ENCODE measurements at regions not wholly inside any gene's neighbourhood (a gene's known extent, or its start where the extent isn't known, plus 50 kb on each side); places are given as distances from the start of the nearest gene placed in this dataset.
A peak's percentile ranks its signal among the peaks of the same experiment; 100 is the strongest.

GRCh38 chr5:6825678-6826244 lies 112.5 kb downstream of the TENT4A start:
- TF ChIP-seq, protein P1, sequence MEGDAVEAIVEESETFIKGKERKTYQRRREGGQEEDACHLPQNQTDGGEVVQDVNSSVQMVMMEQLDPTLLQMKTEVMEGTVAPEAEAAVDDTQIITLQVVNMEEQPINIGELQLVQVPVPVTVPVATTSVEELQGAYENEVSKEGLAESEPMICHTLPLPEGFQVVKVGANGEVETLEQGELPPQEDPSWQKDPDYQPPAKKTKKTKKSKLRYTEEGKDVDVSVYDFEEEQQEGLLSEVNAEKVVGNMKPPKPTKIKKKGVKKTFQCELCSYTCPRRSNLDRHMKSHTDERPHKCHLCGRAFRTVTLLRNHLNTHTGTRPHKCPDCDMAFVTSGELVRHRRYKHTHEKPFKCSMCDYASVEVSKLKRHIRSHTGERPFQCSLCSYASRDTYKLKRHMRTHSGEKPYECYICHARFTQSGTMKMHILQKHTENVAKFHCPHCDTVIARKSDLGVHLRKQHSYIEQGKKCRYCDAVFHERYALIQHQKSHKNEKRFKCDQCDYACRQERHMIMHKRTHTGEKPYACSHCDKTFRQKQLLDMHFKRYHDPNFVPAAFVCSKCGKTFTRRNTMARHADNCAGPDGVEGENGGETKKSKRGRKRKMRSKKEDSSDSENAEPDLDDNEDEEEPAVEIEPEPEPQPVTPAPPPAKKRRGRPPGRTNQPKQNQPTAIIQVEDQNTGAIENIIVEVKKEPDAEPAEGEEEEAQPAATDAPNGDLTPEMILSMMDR (IDR thresholded peaks at IDR 0.05; ENCODE audit: control extremely low read depth, extremely low read depth, low read depth, missing control alignments), result no peak
- CTCF ChIA-PET, result interaction anchor here (2.1 kb wide), 1 partner anchor 11 kb away, joined by 7 read pairs; no protein-coding TSS in a partner anchor
- POLR2A ChIA-PET, result no interaction called here
- DNase-seq (ENCODE audit: extremely low spot score), result no peak

DNA sequence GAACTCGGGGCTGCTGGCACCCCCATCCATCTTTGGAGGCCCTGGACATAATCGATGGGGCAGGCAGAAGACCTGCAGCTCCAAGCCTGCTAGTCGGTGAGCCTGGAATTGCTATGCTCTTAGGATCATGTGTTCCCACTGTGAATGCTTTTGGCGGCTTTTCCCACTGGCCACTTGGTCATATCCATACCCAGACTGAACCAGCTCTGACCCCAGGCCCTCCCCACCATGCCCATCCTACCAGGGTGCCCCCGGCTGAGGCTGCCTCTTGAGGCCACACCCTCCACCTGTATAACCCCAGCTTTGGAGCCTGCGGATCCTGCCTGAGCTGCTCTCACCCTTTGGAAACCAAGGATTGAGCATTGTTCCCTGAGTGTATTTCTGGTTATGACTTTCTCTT lies 113.5 kb downstream of the TENT4A start:
- no peak for DNase-seq (ENCODE audit: extremely low spot score)
- TF ChIP-seq, protein P1 (IDR thresholded peaks at IDR 0.05; ENCODE audit: control extremely low read depth, extremely low read depth, low read depth, missing control alignments), result no peak
- CTCF ChIA-PET, result no interaction called here
- POLR2A ChIA-PET, result no interaction called here

DNA sequence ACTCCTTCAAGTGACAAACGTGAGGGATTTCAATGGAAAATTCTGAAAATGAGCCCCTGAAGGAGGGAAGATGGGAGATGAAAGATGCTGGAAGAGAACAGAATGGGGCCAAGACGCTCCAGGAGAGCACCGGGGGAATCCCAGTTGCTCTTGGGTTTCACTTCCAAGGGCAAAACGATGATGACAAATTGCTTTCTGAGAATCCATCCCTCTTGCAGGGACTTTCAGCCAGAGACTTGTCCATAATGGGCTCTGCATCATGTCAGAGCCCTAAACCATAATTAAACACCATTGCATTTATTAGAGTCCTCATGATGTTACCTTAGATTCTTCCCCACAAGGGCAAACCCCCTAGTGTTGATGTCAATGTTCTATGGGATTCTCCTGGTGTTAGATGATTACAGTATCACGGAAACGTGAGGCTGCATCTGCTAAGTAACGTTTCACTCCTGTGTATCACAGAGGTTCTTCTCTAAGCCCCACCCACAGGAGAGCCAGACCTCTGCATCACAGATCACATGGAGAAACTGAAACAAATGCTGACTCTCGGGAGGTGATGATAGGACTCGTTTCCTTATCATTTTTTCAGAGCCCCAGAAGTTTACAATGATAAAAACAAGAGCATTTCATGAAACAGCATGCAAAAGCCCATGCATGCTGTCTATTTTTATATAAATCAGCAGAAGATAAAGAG lies 114.4 kb downstream of the TENT4A start:
- TF ChIP-seq, protein P1 (IDR thresholded peaks at IDR 0.05; ENCODE audit: control extremely low read depth, extremely low read depth, low read depth, missing control alignments), result no peak
- peak; percentile 34 for DNase-seq (ENCODE audit: extremely low spot score)
- ChIA-PET POLR2A (no interaction called here), CTCF (interaction anchor here (2.5 kb wide), 1 partner anchor 8 kb away, joined by 7 read pairs; no protein-coding TSS in a partner anchor)

GRCh38 chr5:6829150-6829784 lies 116.0 kb downstream of the TENT4A start:
- TF ChIP-seq, protein P1 (IDR thresholded peaks at IDR 0.05; ENCODE audit: control extremely low read depth, extremely low read depth, low read depth, missing control alignments), result no peak
- ChIA-PET POLR2A (no interaction called here), CTCF (interaction anchor here (0.9 to 2.5 kb wide), 4 partner anchors 9 to 16 kb away, joined by 3 to 7 read pairs (median 3); no protein-coding TSS in a partner anchor)
- peak; percentile 43 for DNase-seq (ENCODE audit: extremely low spot score)

GRCh38 chr5:6830643-6831239 lies 117.5 kb downstream of the TENT4A start:
- CTCF ChIA-PET, result interaction anchor here (1.4 kb wide), 1 partner anchor 65 kb away, joined by 4 read pairs; no protein-coding TSS in a partner anchor
- no peak for DNase-seq (ENCODE audit: extremely low spot score)
- TF ChIP-seq, protein P1 (IDR thresholded peaks at IDR 0.05; ENCODE audit: control extremely low read depth, extremely low read depth, low read depth, missing control alignments), result no peak
- POLR2A ChIA-PET, result no interaction called here

All from GM10248 (cell line).